ENCODE measurements at regions not wholly inside any gene's neighbourhood (a gene's known extent, or its start where the extent isn't known, plus 50 kb on each side); places are given as distances from the start of the nearest gene placed in this dataset.

DNA sequence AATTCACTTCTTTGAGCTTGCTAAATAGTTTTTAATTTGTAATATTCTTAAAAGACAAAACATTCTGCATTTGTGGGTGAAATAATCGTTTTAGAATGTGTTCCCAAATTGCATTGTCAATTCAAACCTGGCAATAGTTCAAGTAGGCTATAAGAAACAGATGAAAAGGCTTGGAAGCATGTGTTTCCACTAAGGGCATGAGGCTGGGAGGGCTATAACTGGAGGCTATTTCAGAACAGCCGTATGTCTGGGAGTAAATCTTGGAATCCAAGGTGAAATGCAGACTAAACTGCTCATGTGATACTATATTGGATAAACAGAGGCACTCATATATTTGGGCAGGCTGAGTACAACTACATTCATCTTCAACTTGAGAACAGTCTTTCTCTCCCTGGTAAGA, 117.4 kb upstream of the GRPR start:
- intact Hi-C loops (cut with micrococcal nuclease) = no loop called here
- H3K27ac ChIP-seq (ENCODE audit: insufficient read depth, low read depth, low read length) = no peak overlapping the region

More for the DNA sequence above, 117.4 kb upstream of the GRPR start:
- Histone ChIP-seq H3K4me2 (ENCODE audit: insufficient read depth, low read length) (no peak overlapping the region), H4K20me1 (replicated peaks; ENCODE audit: control insufficient read depth, extremely low read depth, insufficient read depth, low read length) (no peaks in the 10 kb centered on the region), H3K4me1 (ENCODE audit: control insufficient read depth, extremely low read depth, insufficient read depth, low read length) (peaks cover 12% of the 10 kb centered on the region), H3K4me3 (replicated peaks in 1 of 3; ENCODE audit: insufficient read depth in 1 of 3, low read depth in 1 of 3, low read length in 3 of 3) (no peak overlapping the region), H3K9me1 (replicated peaks; ENCODE audit: control insufficient read depth, extremely low read depth, insufficient read depth, low read length) (no peaks in the 10 kb centered on the region), H3K27me3 (ENCODE audit: control insufficient read depth in 2 of 2, insufficient read depth in 2 of 2, low read length in 2 of 2) (peaks cover 0 to 8% of the 10 kb centered on the region in 2 experiments), H3K79me2 (ENCODE audit: control insufficient read depth, insufficient read depth, low read length) (no peaks in the 10 kb centered on the region), H3K9me3 (replicated peaks; ENCODE audit: control insufficient read depth, insufficient read depth, low read length) (no peaks in the 10 kb centered on the region), H2AFZ (ENCODE audit: low read depth, low read length) (no peak overlapping the region), H3K9ac (replicated peaks; ENCODE audit: extremely low read depth, insufficient read depth, low read length) (no peak overlapping the region), H3K36me3 (ENCODE audit: control insufficient read depth in 2 of 2, extremely low read depth in 1 of 2, insufficient read depth in 2 of 2, low read length in 2 of 2) (no peaks in the 10 kb centered on the region)
- no TSS peak for BruUV-seq (replicated peaks)
- FAIRE-seq (no peak), DNase-seq (ENCODE audit: low read depth, low spot score) (no peak)
- dilution Hi-C loops (cut with MboI; ENCODE audit: extremely low pct_ligation_motif_present, low sequenced_read_pairs) = no loop called here
- ChIA-PET CTCF (no interaction called here), POLR2A (no interaction called here)
- TF ChIP-seq, protein P1, sequence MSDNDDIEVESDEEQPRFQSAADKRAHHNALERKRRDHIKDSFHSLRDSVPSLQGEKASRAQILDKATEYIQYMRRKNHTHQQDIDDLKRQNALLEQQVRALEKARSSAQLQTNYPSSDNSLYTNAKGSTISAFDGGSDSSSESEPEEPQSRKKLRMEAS (IDR thresholded peaks at IDR 0.05; ENCODE audit: insufficient read depth, insufficient read length) = no peak
- TF ChIP-seq POLR2A (IDR thresholded peaks at IDR 0.05; ENCODE audit: low read depth, low read length) = no peak
- TF ChIP-seq EZH2 (IDR thresholded peaks at IDR 0.05; ENCODE audit: borderline replicate concordance, low read depth, low read length, severe bottlenecking) = no peak
- TF ChIP-seq POLR2AphosphoS5 (IDR thresholded peaks at IDR 0.05; ENCODE audit: insufficient read depth, low read depth, low read length) = no peak
- no peak for TF ChIP-seq FOS (IDR thresholded peaks at IDR 0.05; ENCODE audit: borderline replicate concordance, insufficient read depth, low read length)
- no peak for TF ChIP-seq MYC (IDR thresholded peaks at IDR 0.05; ENCODE audit: low read depth, low read length)
- TF ChIP-seq, protein P2, sequence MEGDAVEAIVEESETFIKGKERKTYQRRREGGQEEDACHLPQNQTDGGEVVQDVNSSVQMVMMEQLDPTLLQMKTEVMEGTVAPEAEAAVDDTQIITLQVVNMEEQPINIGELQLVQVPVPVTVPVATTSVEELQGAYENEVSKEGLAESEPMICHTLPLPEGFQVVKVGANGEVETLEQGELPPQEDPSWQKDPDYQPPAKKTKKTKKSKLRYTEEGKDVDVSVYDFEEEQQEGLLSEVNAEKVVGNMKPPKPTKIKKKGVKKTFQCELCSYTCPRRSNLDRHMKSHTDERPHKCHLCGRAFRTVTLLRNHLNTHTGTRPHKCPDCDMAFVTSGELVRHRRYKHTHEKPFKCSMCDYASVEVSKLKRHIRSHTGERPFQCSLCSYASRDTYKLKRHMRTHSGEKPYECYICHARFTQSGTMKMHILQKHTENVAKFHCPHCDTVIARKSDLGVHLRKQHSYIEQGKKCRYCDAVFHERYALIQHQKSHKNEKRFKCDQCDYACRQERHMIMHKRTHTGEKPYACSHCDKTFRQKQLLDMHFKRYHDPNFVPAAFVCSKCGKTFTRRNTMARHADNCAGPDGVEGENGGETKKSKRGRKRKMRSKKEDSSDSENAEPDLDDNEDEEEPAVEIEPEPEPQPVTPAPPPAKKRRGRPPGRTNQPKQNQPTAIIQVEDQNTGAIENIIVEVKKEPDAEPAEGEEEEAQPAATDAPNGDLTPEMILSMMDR (IDR thresholded peaks at IDR 0.05; ENCODE audit: extremely low read depth in 1 of 2, insufficient read depth in 1 of 2, low read depth in 1 of 2, low read length in 2 of 2) = no peak
- no peak for TF ChIP-seq JUN (IDR thresholded peaks at IDR 0.05; ENCODE audit: borderline replicate concordance, insufficient read depth, insufficient read length, low read depth)
- TF ChIP-seq GATA2 (IDR thresholded peaks at IDR 0.05; ENCODE audit: insufficient read depth, insufficient read length, low read depth, low read length) = no peak
